ENCODE measurements at regions not wholly inside any gene's neighbourhood (a gene's known extent, or its start where the extent isn't known, plus 50 kb on each side); places are given as distances from the start of the nearest gene placed in this dataset.
"Not testable (repeated sequence)": the region's sequence is repeated elsewhere in the genome, so short reads cannot be mapped to it uniquely, and the experiment has no call there.

GRCh38 chr18:49692906-49693716, 120.2 kb downstream of the ACAA2 start:
- peak; percentile 68 for DNase-seq

- DNase-seq = no peak
These were observed 122.1 kb downstream of the ACAA2 start for GRCh38 chr18:49691177-49691608.

DNA sequence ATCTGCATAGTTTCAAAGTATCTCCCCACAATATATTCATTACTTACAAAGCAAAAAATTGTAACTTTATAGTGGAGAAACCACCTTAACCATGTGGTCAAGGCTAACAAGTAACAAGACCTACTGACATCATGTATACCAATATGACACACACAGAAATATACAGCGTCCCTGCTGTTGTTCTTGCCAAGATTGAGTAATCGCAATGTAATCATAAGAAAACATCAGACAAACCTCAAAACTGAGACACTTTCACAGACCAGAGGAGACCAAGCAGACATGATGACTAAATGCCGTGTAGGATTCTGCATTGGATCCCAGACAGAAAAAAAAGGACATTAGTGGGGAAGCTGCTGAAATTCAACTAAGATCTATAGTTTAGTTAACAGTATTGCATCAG, 123.0 kb downstream of the ACAA2 start:
- DNase-seq = no peak

- no peak for DNase-seq
These were observed 123.5 kb downstream of the LIPG start for GRCh38 chr18:49685231-49685942.

GRCh38 chr18:49682803-49683190, 120.9 kb downstream of the LIPG start:
- DNase-seq = not testable (repeated sequence)

DNA sequence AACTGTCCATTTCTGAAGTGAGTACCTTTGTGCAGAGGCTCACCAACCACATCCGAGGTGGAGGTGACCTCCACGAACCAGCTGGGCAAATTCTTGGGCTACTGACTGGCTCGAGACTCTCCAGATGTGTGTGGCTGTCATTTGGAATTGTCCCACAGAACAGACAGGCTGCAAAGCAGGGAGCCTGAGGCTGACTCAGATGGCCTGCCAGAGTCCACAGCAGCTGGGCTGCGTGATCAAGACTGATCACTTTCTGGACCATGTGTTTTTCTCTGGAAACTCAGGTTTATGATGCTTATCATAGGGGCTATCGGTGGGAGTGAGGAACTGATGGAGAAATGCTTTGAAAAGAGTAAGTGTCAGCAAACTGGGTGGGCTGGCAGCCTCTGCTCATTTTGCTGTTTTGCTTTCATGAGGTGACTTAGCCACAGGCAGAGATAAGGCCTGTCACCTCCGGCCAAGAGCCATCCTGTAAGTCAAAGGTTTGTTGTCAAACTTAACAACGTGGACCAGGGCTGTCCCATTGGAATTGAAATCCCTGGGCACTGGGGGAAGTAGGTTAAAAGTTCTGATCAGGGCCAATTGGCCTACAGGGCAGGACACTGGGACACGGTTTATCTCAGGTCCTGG, 120.4 kb downstream of the LIPG start:
- DNase-seq = peak; percentile 58

DNA sequence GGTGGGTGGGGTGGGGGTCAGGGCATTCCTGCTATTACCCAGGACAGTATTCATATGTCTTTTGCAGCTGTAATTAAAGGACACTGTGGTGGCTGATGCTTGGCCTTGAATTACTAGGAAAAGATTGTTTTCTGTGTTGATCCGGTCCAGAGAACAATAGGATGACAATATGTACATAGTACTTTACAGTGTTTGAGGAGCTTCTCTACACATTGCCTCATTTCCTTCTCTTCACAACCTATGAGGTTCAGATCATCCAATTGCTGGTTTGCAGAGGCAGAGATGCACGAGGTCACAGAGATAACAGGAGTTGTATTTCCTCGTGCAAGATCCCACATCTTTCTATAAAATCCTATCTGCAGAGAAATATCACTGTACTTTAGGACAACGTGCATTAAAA, 119.5 kb downstream of the LIPG start:
- no peak for DNase-seq

DNA sequence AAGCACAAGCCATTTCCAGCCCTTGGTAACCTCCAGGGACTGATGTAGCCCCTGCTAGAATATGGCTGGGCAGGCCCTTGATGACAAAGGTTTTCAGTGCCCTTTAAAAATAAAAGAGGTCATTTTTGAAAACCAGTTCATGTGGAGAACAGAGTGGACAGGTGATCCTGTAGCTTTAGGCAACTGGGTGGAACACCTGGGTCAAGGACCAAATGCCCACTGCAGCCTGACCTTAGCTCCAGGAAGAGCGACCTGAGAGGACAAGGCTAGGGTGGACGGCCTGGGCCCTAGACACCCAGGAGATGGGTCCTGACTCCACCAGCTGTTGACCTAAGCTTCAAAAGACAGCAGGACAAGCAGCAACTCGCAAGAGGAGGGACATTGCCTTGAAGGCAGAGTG, 116.6 kb downstream of the LIPG start:
- no peak for DNase-seq

GRCh38 chr18:49677762-49678413, 116.0 kb downstream of the LIPG start:
- DNase-seq = no peak

DNA sequence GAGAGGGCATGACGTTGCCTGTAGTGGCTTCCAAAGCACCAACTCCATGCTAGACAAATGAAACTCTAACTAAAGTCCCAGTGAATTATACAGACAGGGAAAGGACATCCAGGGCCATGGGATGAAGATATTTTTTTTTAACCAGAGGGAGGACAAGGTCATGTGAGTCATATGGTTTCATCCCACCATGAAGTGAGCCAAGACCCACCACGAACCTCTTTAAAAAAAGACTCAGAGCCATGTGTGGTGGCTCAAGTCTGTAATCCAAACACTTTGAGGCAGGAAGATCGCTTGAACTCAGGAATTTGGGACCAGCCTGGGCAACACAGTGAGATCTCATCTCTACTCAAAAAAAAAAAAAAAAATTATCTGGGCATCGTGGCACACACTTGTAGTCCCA, 115.2 kb downstream of the LIPG start:
- no peak for DNase-seq

DNA sequence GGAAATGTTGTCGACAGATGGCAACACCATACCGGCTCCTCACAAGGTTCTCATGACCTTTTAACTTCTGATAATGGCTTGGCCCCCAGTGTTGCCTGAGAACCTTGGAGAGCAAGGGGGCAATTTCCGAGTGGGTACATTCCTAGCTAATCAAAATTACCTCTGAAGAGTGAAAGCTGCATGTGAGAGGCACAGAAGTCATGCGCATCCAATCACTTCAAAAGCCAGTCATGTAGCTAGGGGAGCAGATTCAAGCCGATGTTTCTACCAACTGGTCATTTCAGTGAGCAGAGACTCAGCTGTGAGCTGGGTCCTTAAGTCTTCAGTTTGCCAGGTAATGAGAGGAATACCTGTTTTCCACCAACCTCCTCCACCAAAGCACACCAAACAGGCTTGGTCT, 111.4 kb downstream of the LIPG start:
- DNase-seq = no peak

- no peak for DNase-seq
These were observed 111.0 kb downstream of the LIPG start for GRCh38 chr18:49672853-49673252.

- DNase-seq = no peak
These were observed 107.5 kb downstream of the LIPG start for GRCh38 chr18:49669403-49669802.

- no peak for DNase-seq
These were observed 106.9 kb downstream of the LIPG start for GRCh38 chr18:49668574-49669275.

DNA sequence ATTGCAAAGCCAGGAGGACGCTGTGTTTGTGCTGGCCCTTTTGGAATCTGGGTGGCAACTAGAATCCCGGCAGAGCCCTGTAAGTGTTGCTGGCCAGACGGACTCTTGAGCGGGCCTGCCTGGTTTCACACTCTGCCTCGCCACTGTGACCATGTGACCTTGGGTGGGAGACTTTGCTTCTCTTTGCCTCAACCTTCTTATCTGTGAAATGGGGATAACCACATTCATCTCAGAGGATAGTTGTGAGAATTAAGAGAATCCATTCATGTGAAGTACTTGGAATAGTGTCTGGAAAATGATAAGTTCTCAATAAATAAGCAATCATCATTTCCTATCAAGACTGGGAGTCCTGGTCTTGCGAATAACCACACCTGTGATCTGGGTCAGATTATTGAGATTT, 105.6 kb downstream of the LIPG start:
- DNase-seq = no peak

GRCh38 chr18:49666045-49666775, 104.4 kb downstream of the LIPG start:
- no peak for DNase-seq

DNA sequence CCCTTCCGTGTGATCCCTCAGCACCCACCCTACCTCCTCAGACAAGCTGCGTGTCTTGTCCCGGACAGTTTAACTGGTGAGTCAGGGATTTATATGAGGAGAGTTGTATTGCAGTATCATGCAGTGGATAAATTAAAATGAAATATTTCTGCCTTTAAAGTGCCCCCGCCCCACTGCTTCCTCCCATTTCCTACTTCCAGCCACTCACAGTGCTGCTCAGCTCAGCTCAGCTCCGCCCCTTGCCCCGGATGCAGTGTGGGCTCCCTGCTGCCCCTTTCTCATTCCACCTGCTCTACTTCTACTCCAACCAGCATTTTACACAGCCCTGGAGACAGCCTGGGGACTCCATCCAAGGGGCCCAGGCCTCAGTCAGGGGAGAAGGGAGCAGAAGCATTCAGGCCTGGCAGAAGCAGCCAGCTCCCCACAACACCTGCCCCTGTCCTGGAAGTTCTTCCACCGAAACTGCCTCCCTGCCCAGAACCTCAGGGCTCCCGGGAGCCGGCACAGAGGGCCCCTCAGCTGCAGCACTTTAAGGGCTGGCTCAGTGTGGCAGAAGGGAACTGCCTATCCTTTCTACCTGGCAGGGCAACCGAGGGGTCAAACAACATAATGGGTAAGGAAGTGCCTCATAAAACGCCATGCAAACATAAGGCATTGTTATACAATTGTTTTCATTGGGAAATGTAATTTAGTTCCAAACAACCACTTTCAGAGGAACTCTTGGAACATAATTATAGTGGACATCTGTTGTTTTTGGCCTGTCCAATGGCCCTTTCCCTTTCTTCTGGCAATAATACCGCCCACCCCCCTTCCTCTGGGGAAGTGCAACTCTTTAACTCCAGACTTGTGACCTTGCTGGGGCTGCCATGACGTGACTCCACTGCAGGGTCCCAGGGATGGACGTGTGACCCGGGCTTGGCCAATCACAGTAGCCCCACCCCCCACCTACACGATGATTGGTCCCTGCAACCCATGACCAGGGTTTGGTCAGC, 102.3 kb downstream of the LIPG start:
- no peak for DNase-seq

- no peak for DNase-seq
These were observed 100.6 kb downstream of the LIPG start for GRCh38 chr18:49662506-49662905.

- DNase-seq = no peak
These were observed 97.1 kb downstream of the LIPG start for GRCh38 chr18:49658823-49659404.

DNA sequence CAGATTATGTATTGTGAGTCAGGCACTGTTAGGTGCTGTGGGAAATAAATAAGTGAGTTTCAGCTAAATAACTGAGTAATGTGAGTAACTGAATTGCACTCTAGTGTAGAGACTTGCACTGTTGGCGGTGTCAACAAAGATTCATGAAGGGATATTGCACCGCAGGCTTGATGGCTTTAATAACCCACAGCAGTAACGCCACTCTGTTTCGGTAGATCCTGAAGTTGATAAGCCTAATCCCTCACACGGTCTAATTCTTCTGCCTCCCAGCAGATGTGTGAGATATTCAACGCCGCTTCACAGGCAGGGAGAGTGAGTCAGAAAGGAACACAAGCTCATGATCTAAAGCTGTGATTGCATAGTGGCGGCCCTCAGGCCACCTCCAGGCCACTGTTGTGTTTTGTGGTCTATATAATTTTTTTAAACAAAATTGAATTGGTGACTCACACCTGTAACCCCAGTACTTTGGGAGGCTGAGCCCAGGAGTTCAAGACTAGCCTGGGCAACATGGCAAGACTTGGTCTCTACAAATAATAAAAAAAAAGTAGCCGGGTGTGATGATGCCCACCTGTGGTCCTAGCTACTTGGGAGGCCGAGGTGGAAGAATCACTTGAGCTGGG, 94.3 kb downstream of the LIPG start:
- DNase-seq = peak; percentile 78
